ENCODE measurements at regions not wholly inside any gene's neighbourhood (a gene's known extent, or its start where the extent isn't known, plus 50 kb on each side); places are given as distances from the start of the nearest gene placed in this dataset.

DNA sequence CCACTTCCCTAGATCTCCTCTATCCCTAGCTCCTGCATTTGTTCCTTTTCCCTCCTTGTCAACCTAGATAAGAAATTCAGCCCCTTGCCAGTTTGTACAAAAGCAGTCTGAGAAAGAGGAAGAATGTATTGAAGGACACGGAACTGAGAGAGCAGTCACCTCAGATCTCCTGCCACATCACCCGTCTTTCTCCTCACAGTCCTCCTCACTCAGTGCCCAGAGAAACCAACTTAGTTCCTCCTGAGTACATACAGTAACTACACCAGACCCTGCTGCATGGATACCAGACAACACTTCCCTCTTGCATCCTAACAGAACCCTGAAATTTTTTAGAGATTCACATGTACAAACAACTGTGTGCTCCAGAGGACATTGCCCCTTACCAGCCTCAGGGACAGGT, 563.6 kb upstream of the ADAMTS9 start:
- POLR2A ChIA-PET, result no interaction called here

GRCh38 chr3:65246561-65246960, 558.8 kb upstream of the ADAMTS9 start:
- Mint-ChIP-seq H3K9me3 (ENCODE audit: unreplicated experiment) (no peaks in the 10 kb centered on the region), H3K27me3 (ENCODE audit: insufficient read depth, unreplicated experiment) (no peaks in the 10 kb centered on the region), H3K27ac (ENCODE audit: unreplicated experiment) (peak overlapping the region; percentile 28), H3K4me1 (ENCODE audit: low read depth, unreplicated experiment) (peaks cover 20% of the 10 kb centered on the region), H3K4me3 (ENCODE audit: unreplicated experiment) (peak overlapping the region; percentile 32), H3K36me3 (ENCODE audit: insufficient read depth, unreplicated experiment) (peaks cover 6% of the 10 kb centered on the region)
- intact Hi-C loops (cut with micrococcal nuclease; ENCODE audit: unreplicated experiment), result loop anchor here (5.0 to 10.0 kb wide), 2 partner anchors 162 to 559 kb away; partner anchors contain the start of gene ADAMTS9
- Histone ChIP-seq H3K4me1 (peaks cover 16% of the 10 kb centered on the region), H3K36me3 (ENCODE audit: control insufficient read depth, insufficient read depth, low read length) (no peaks in the 10 kb centered on the region), H3K4me3 (ENCODE audit: low read depth, low read length) (no peak overlapping the region), H3K9me3 (no peaks in the 10 kb centered on the region), H3K27me3 (replicated peaks; ENCODE audit: control insufficient read depth, insufficient read depth, low read length) (no peaks in the 10 kb centered on the region)
- no TSS peak for BruUV-seq (replicated peaks)
- ChIA-PET CTCF (interaction anchor here (0.7 to 0.9 kb wide), 2 partner anchors 16 to 676 kb away, joined by 3 to 14 read pairs; no protein-coding TSS in a partner anchor), POLR2A (no interaction called here)
- TF ChIP-seq, protein P1, sequence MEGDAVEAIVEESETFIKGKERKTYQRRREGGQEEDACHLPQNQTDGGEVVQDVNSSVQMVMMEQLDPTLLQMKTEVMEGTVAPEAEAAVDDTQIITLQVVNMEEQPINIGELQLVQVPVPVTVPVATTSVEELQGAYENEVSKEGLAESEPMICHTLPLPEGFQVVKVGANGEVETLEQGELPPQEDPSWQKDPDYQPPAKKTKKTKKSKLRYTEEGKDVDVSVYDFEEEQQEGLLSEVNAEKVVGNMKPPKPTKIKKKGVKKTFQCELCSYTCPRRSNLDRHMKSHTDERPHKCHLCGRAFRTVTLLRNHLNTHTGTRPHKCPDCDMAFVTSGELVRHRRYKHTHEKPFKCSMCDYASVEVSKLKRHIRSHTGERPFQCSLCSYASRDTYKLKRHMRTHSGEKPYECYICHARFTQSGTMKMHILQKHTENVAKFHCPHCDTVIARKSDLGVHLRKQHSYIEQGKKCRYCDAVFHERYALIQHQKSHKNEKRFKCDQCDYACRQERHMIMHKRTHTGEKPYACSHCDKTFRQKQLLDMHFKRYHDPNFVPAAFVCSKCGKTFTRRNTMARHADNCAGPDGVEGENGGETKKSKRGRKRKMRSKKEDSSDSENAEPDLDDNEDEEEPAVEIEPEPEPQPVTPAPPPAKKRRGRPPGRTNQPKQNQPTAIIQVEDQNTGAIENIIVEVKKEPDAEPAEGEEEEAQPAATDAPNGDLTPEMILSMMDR (IDR thresholded peaks at IDR 0.05; ENCODE audit: insufficient read depth in 1 of 2, low read depth in 1 of 2, low read length in 1 of 2, severe bottlenecking in 1 of 2, unreplicated experiment in 1 of 2), result no peak
- peak; percentile 49 to 57 for DNase-seq

More for the DNA sequence above, 563.6 kb upstream of the ADAMTS9 start:
- Mint-ChIP-seq H3K9me3 (ENCODE audit: unreplicated experiment) (peaks cover 9% of the 10 kb centered on the region), H3K4me1 (ENCODE audit: low read depth, unreplicated experiment) (peaks cover 17% of the 10 kb centered on the region), H3K4me3 (ENCODE audit: unreplicated experiment) (no peak overlapping the region), H3K27ac (ENCODE audit: unreplicated experiment) (no peak overlapping the region), H3K27me3 (ENCODE audit: insufficient read depth, unreplicated experiment) (no peaks in the 10 kb centered on the region), H3K36me3 (ENCODE audit: insufficient read depth, unreplicated experiment) (peaks cover 6% of the 10 kb centered on the region)
- Histone ChIP-seq H3K27me3 (replicated peaks; ENCODE audit: control insufficient read depth, insufficient read depth, low read length) (no peaks in the 10 kb centered on the region), H3K36me3 (ENCODE audit: control insufficient read depth, insufficient read depth, low read length) (no peaks in the 10 kb centered on the region), H3K9me3 (no peaks in the 10 kb centered on the region), H3K4me3 (ENCODE audit: low read depth, low read length) (no peak overlapping the region), H3K4me1 (peaks cover 9% of the 10 kb centered on the region)
- no peak for DNase-seq
- TF ChIP-seq, protein P1 (IDR thresholded peaks at IDR 0.05; ENCODE audit: insufficient read depth in 1 of 2, low read depth in 1 of 2, low read length in 1 of 2, severe bottlenecking in 1 of 2, unreplicated experiment in 1 of 2), result no peak
- intact Hi-C loops (cut with micrococcal nuclease; ENCODE audit: unreplicated experiment), result no loop called here
- BruUV-seq (replicated peaks), result no TSS peak
- CTCF ChIA-PET, result no interaction called here

- Histone ChIP-seq H3K4me3 (ENCODE audit: low read depth, low read length) (no peak overlapping the region), H3K36me3 (ENCODE audit: control insufficient read depth, insufficient read depth, low read length) (no peaks in the 10 kb centered on the region), H3K27me3 (replicated peaks; ENCODE audit: control insufficient read depth, insufficient read depth, low read length) (no peaks in the 10 kb centered on the region), H3K4me1 (peaks cover 16% of the 10 kb centered on the region), H3K9me3 (no peaks in the 10 kb centered on the region)
- POLR2A ChIA-PET, result no interaction called here
- H3K27ac Mint-ChIP-seq (ENCODE audit: unreplicated experiment), result no peak overlapping the region
- peaks cover 6% of the 10 kb centered on the region for H3K36me3 Mint-ChIP-seq (ENCODE audit: insufficient read depth, unreplicated experiment)
- H3K27me3 Mint-ChIP-seq (ENCODE audit: insufficient read depth, unreplicated experiment), result no peaks in the 10 kb centered on the region
- TF ChIP-seq, protein P1 (IDR thresholded peaks at IDR 0.05; ENCODE audit: insufficient read depth in 1 of 2, low read depth in 1 of 2, low read length in 1 of 2, severe bottlenecking in 1 of 2, unreplicated experiment in 1 of 2), result no peak
- H3K4me3 Mint-ChIP-seq (ENCODE audit: unreplicated experiment), result no peak overlapping the region
- no TSS peak for BruUV-seq (replicated peaks)
- no peak for DNase-seq
- CTCF ChIA-PET, result no interaction called here
- intact Hi-C loops (cut with micrococcal nuclease; ENCODE audit: unreplicated experiment), result loop anchor here (1.0 to 10.0 kb wide), 3 partner anchors 161 to 712 kb away; partner anchors contain the start of gene ADAMTS9
- H3K9me3 Mint-ChIP-seq (ENCODE audit: unreplicated experiment), result no peaks in the 10 kb centered on the region
- H3K4me1 Mint-ChIP-seq (ENCODE audit: low read depth, unreplicated experiment), result peaks cover 16% of the 10 kb centered on the region
These were observed 557.6 kb upstream of the ADAMTS9 start for GRCh38 chr3:65245133-65246063.

Measured in Caco-2 (cell line).